SK-N-MC (cell line): ENCODE measurements at regions not wholly inside any gene's neighbourhood (a gene's known extent, or its start where the extent isn't known, plus 50 kb on each side); places are given as distances from the start of the nearest gene placed in this dataset.

ENCODE experiments used
- DNase-seq: peaks from one replicate; pipeline ENCODE4 v3.0.0-alpha.2; 2011; ENCODE audit warnings: low read depth, low spot score
- H3K27ac ChIP-seq: fragments of 200-600 bp; sonication (generic); 2 replicates; pipeline ENCODE4 v1.5.1; 2016; ENCODE audit warnings: mixed run types
- H3K36me3 ChIP-seq: fragments of 200-600 bp; sonication (generic); 2 replicates; pipeline ENCODE4 v1.6.1; 2017; ENCODE audit warnings: antibody characterized with exemption, low read length, mixed read lengths; ENCODE audit not compliant: insufficient read depth
- H3K4me3 ChIP-seq: fragments of 200-600 bp; sonication (generic); 2 replicates; pipeline ENCODE4 v1.5.1; 2016
- H3K9ac ChIP-seq: fragments of 200-600 bp; sonication (generic); 2 replicates; pipeline ENCODE4 v1.8.0; 2017; ENCODE audit warnings: mixed run types, mixed read lengths; ENCODE audit not compliant: insufficient read length
- H3K9me3 ChIP-seq: fragments of 200-600 bp; sonication (generic); 2 replicates; pipeline ENCODE4 v1.6.1; 2017; ENCODE audit warnings: low read depth, mild to moderate bottlenecking, antibody characterized with exemption, low read length, moderate library complexity, mixed read lengths
- EZH2 ChIP-seq: fragments of 200-600 bp; sonication (generic); IDR thresholded peaks from one replicate; pipeline ENCODE4 v1.6.1; 2017; ENCODE audit warnings: antibody characterized with exemption
- FOXP2 ChIP-seq: optimal IDR thresholded peaks from 2 replicates; pipeline ENCODE3; 2011; ENCODE audit warnings: mild to moderate bottlenecking, moderate library complexity; ENCODE audit not compliant: insufficient read depth; ENCODE audit errors: extremely low read length, control extremely low read depth
- POLR2AphosphoS5 ChIP-seq: IDR thresholded peaks from 2 replicates; pipeline ENCODE4 v1.6.1; 2012; ENCODE audit warnings: mild to moderate bottlenecking, low read depth, low read length, borderline replicate concordance

DNA sequence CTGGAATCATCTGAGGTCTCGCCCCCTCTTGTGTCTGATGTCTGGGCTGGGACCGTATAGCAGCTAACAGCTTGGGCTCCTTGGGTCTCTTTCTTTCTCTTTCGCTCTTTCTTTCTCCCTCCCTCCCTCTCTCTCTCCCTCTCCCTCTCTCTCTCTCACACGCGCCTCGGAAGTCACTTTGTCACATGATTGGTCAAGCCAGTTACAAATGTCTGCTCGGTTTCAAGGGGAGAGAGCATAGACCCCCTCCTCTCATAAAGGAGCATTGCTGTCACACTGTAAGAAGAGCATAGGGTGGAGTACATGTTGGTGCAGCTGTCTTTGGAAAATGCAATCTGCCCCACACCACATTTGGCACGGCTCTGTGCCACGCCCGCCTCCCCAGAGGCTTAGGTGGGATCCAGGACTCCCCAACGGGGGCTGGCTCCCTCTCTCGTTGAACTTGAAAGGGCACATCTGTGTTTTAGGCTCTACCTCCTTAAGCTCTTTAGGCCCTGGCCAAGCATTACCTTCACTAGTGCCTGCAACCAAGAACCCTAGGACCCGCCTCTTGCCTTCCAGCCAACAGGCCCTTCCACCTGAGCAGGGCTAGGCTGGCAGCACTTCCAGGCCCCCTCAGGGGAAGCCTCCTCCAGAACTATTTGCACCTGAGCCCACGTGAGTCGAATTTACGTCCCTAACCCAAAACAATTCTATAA lies 61.9 kb upstream of the CACUL1 start:
- no peak for DNase-seq
- no peak overlapping the region for H3K9ac ChIP-seq
- no peaks in the 10 kb centered on the region for H3K9me3 ChIP-seq
- TF ChIP-seq EZH2 = no peak
- TF ChIP-seq FOXP2 = no peak
- no peak for TF ChIP-seq POLR2AphosphoS5
- H3K27ac ChIP-seq = no peak overlapping the region
- H3K36me3 ChIP-seq = no peaks in the 10 kb centered on the region
- no peak overlapping the region for H3K4me3 ChIP-seq

GRCh38 chr10:118817328-118818068 lies 62.7 kb upstream of the CACUL1 start:
- Histone ChIP-seq H3K9ac (no peak overlapping the region), H3K9me3 (no peaks in the 10 kb centered on the region), H3K27ac (no peak overlapping the region), H3K4me3 (no peak overlapping the region), H3K36me3 (no peaks in the 10 kb centered on the region)
- no peak for TF ChIP-seq EZH2
- no peak for TF ChIP-seq POLR2AphosphoS5
- TF ChIP-seq FOXP2 = no peak
- no peak for DNase-seq

DNA sequence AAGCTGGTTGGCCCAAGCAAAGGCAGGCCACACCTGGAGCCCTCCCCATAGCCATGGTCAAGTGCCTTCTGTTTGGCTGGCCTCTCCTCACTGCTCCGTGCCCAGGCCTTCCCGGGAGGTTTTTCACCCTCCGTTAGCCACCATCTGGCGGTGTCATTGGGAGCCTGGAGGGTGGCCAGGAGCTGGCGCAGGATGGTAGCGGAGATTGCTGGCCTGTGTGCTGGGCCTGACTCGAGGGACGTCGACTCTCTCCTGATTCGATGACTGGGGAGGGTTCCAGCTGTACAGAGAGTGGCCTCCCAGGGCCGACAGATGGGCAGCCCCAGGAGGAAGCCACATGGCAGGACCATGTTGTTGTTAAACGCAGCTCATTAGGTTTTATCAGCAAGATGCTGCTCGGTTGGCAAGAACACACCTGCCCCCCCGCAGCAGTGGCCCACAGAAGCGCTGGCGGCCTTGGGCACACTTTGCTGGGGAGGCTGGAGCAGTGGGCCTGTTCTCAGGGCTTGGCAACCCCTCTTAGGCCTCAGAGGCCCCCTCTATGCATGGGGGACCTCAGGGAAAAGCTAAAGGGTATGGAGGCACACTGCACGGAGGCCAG lies 64.0 kb upstream of the CACUL1 start:
- Histone ChIP-seq H3K9me3 (no peaks in the 10 kb centered on the region), H3K4me3 (no peak overlapping the region), H3K36me3 (no peaks in the 10 kb centered on the region), H3K27ac (no peak overlapping the region), H3K9ac (no peak overlapping the region)
- DNase-seq = no peak
- TF ChIP-seq FOXP2 (no peak), POLR2AphosphoS5 (no peak), EZH2 (no peak)

- Histone ChIP-seq H3K27ac (no peak overlapping the region), H3K36me3 (no peaks in the 10 kb centered on the region), H3K9ac (no peak overlapping the region), H3K9me3 (no peaks in the 10 kb centered on the region), H3K4me3 (no peak overlapping the region)
- DNase-seq = no peak
- TF ChIP-seq POLR2AphosphoS5 (no peak), FOXP2 (no peak), EZH2 (no peak)
Observed at GRCh38 chr10:118820326-118821116, 65.8 kb upstream of the CACUL1 start.

- Histone ChIP-seq H3K27ac (no peak overlapping the region), H3K9me3 (no peaks in the 10 kb centered on the region), H3K9ac (no peak overlapping the region), H3K36me3 (no peaks in the 10 kb centered on the region), H3K4me3 (no peak overlapping the region)
- DNase-seq = no peak
- TF ChIP-seq FOXP2 (no peak), POLR2AphosphoS5 (no peak), EZH2 (no peak)
Observed at GRCh38 chr10:118823256-118823907, 68.6 kb upstream of the CACUL1 start.

- Histone ChIP-seq H3K4me3 (no peak overlapping the region), H3K36me3 (no peaks in the 10 kb centered on the region), H3K27ac (no peak overlapping the region), H3K9ac (no peak overlapping the region), H3K9me3 (no peaks in the 10 kb centered on the region)
- DNase-seq = no peak
- TF ChIP-seq FOXP2 (no peak), POLR2AphosphoS5 (no peak), EZH2 (no peak)
Observed at GRCh38 chr10:118827053-118827452, 72.3 kb upstream of the CACUL1 start.

DNA sequence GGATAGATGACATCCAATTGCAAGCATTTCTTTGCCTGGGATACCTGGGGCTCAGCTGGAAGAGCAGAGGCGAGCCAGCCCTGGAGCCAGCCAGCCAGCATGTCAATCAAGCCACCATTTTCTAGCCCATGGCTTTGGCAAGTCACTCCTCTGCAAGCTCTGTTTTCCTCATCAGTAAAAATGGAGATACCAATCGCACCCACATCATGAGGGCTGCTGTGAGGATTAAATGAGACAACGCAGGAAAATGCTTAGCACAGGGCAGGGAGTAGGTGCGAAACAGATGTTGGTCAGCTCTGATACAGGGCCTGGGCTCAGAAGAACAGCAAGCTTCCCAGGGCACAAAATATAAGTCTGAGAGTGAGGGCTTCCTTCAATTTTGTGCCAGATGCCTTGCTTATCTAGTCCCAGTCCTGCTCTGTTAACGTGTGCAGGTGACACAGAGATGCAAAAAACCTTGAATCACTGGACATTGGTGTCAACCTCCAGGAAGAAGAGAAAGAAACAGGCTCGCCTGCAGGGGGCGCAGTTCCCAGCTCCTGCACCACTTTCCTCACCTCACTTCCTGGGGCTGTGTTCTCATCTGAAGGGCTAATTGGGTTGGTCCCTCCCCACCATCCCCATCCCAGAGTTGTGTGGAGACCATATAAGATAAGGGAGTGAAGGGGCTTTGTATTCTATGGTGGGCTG lies 72.8 kb upstream of the CACUL1 start:
- Histone ChIP-seq H3K9me3 (no peaks in the 10 kb centered on the region), H3K36me3 (no peaks in the 10 kb centered on the region), H3K4me3 (no peak overlapping the region), H3K27ac (no peak overlapping the region), H3K9ac (no peak overlapping the region)
- TF ChIP-seq EZH2 = no peak
- no peak for TF ChIP-seq FOXP2
- no peak for TF ChIP-seq POLR2AphosphoS5
- no peak for DNase-seq
